GM12864 (cell line): ENCODE measurements at regions not wholly inside any gene's neighbourhood (a gene's known extent, or its start where the extent isn't known, plus 50 kb on each side); places are given as distances from the start of the nearest gene placed in this dataset.

ENCODE experiments used
- DNase-seq: peaks from one replicate; pipeline ENCODE4 v3.0.0-alpha.2; 2011; ENCODE audit warnings: low read depth
- H3K4me3 ChIP-seq: 2 replicates; pipeline ENCODE4 v1.5.1; 2011; ENCODE audit warnings: mild to moderate bottlenecking, low read depth, low read length, control low read depth
- CTCF ChIP-seq: IDR thresholded peaks from 2 replicates; pipeline ENCODE4 v1.5.1; 2011; ENCODE audit warnings: low read depth, mild to moderate bottlenecking, moderate library complexity, low read length, control low read depth, inconsistent platforms; ENCODE audit errors: missing control alignments

- TF ChIP-seq CTCF: no peak
- no peak overlapping the region for H3K4me3 ChIP-seq
- DNase-seq: no peak
Observed at GRCh38 chr1:60963167-60963940, 119.0 kb upstream of the NFIA start.

DNA sequence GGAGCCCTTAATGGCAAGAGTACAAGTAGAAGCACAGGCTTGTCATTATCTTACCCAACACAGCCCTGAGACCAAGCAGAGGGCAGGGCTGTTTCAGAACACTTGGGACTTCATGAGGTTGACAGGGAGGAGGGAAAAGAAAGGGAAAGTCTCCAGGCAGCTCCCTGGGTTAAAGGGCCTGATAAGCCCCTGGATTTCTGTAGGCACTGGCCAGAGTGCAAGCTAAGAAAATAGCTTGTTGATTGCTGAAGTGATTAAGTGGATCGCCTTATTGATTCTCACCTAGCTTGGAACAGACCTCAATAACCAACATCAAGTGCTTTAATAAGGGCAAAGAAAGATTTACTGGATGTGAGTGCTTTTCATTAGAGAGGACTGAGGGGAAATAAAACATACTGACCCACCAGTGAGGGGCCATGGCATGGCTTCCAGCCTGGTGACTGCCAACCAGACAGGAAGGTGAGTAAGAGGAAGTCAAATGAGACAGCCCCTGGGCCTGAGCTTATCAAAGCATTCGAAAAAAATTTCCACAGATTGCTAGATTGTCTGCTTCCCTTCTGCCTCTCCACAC is 121.4 kb upstream of the NFIA start:
- no peak overlapping the region for H3K4me3 ChIP-seq
- DNase-seq: no peak
- no peak for TF ChIP-seq CTCF

GRCh38 chr1:60959701-60960100 is 122.7 kb upstream of the NFIA start:
- no peak overlapping the region for H3K4me3 ChIP-seq
- DNase-seq: no peak
- TF ChIP-seq CTCF: no peak

GRCh38 chr1:60958001-60958400 is 124.4 kb upstream of the NFIA start:
- DNase-seq: no peak
- H3K4me3 ChIP-seq: no peak overlapping the region
- TF ChIP-seq CTCF: no peak

DNA sequence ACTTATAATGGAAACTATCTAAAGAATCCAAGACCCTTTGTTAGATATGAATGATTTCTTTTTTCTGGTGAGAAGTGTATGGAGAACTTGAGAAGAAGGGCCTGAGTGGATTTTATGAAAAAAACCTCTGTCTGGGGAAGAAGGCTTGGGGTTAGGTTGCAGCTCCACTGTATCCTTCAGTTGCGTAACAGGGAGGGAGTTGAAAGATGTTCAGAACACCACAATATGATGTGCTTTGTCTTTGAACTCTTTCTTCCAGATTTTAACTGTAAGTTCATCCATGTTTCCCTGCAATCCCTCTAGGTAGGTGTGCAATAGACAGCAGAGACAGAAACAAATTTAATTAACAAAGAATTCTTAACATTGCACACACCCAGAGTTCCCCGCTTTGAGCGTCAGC is 125.8 kb upstream of the NFIA start:
- DNase-seq: no peak
- no peak overlapping the region for H3K4me3 ChIP-seq
- TF ChIP-seq CTCF: no peak

DNA sequence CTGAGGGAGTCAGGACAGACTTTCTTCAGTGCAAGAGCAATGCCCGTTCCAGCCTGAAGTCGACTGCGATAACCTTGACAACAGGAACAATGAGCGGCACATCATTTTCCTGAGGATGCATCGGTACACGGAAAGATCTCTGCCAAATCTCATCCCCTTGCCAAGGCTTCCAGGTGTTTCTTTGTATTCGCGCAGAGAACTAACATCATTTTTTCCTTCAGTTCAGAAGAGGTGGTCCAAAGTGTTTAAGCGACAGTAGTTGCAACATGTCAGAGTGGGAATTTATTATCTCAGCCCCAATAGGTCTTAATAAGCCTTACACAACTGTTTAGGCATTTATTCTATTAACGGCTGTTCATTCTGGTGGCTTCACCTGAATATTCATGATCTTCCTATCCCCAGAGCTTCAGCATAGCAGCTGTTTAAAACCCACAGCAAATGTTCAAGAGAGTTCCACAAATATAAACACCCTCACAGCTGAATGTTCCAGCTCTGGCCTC is 129.7 kb upstream of the NFIA start:
- no peak for DNase-seq
- TF ChIP-seq CTCF: no peak
- H3K4me3 ChIP-seq: no peak overlapping the region
